Umbilical cord (tissue), 1 donor: ENCODE measurements at regions not wholly inside any gene's neighbourhood (a gene's known extent, or its start where the extent isn't known, plus 50 kb on each side); places are given as distances from the start of the nearest gene placed in this dataset.
"Not testable (repeated sequence)": the region's sequence is repeated elsewhere in the genome, so short reads cannot be mapped to it uniquely, and the experiment has no call there.

ENCODE experiments used
- DNase-seq: peaks from one replicate; pipeline ENCODE4 v3.0.0-alpha.2; 2015; ENCODE audit warnings: low spot score

GRCh38 chr4:66562276-66562806 is 892.1 kb upstream of the EPHA5 start:
- no peak for DNase-seq

GRCh38 chr4:66561465-66562053 is 891.3 kb upstream of the EPHA5 start:
- not testable (repeated sequence) for DNase-seq

- DNase-seq = no peak
Observed at GRCh38 chr4:66558651-66559050, 888.4 kb upstream of the EPHA5 start.

GRCh38 chr4:66556651-66557278 is 886.5 kb upstream of the EPHA5 start:
- DNase-seq = no peak

- peak; percentile 32 for DNase-seq
Observed at GRCh38 chr4:66555301-66555700, 885.0 kb upstream of the EPHA5 start.

GRCh38 chr4:66554826-66555225 is 884.5 kb upstream of the EPHA5 start:
- DNase-seq = no peak

GRCh38 chr4:66545301-66545700 is 875.0 kb upstream of the EPHA5 start:
- not testable (repeated sequence) for DNase-seq

GRCh38 chr4:66544281-66544680 is 874.0 kb upstream of the EPHA5 start:
- DNase-seq = no peak

GRCh38 chr4:66539745-66540144 is 869.5 kb upstream of the EPHA5 start:
- DNase-seq = no peak

- DNase-seq = no peak
Observed at GRCh38 chr4:66524781-66525180, 854.5 kb upstream of the EPHA5 start.

GRCh38 chr4:66522244-66522643 is 852.0 kb upstream of the EPHA5 start:
- DNase-seq = no peak

- DNase-seq = no peak
Observed at GRCh38 chr4:66516940-66517339, 846.7 kb upstream of the EPHA5 start.

- DNase-seq = no peak
Observed at GRCh38 chr4:66506985-66507384, 836.7 kb upstream of the EPHA5 start.

- no peak for DNase-seq
Observed at GRCh38 chr4:66501997-66502396, 831.7 kb upstream of the EPHA5 start.

GRCh38 chr4:66490729-66491128 is 820.4 kb upstream of the EPHA5 start:
- DNase-seq = no peak

GRCh38 chr4:66489783-66490452 is 819.6 kb upstream of the EPHA5 start:
- peak; percentile 37 for DNase-seq

- DNase-seq = no peak
Observed at GRCh38 chr4:66489370-66489769, 819.1 kb upstream of the EPHA5 start.

GRCh38 chr4:66486068-66486467 is 815.8 kb upstream of the EPHA5 start:
- no peak for DNase-seq

- DNase-seq = no peak
Observed at GRCh38 chr4:66482186-66482585, 811.9 kb upstream of the EPHA5 start.

- no peak for DNase-seq
Observed at GRCh38 chr4:66475596-66475995, 805.3 kb upstream of the EPHA5 start.

- no peak for DNase-seq
Observed at GRCh38 chr4:66465111-66465510, 794.8 kb upstream of the EPHA5 start.

GRCh38 chr4:66462890-66463289 is 792.6 kb upstream of the EPHA5 start:
- DNase-seq = not testable (repeated sequence)

- DNase-seq = no peak
Observed at GRCh38 chr4:66451741-66452140, 781.5 kb upstream of the EPHA5 start.
